ENCODE measurements at regions not wholly inside any gene's neighbourhood (a gene's known extent, or its start where the extent isn't known, plus 50 kb on each side); places are given as distances from the start of the nearest gene placed in this dataset.

DNA sequence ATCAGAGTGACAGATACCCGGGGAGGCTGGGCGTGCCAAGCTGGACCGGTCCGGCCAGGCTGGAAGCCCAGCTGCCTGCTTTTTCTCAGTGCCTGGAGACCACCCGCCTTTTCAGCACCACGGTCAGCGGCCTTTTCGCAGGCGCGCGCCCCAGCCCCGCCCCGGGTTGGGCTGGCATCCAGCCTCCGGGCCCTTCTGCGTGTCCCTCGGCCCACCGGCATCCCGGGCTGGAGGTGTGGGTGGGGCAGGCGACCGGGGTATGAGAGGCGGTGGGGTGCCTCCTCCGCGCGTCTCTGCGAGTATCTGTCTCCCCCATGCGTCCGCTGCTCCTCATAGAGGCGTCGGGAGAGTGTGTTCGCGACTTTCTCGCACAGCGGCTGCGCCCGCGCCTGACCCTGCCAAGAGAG lies 102.5 kb downstream of the MRM1 start:
- no peak for TF ChIP-seq CTCF (IDR thresholded peaks at IDR 0.05)
- TF ChIP-seq POLR2A (IDR thresholded peaks at IDR 0.05): no peak

Data from adrenal gland (tissue), 5 donors.